Stimulated activated naive B cell treated with anti-CD40 and anti-IgM and Interleukin-4, amounts not matched to agents 10 μg/mL and 1 μg/mL and 100 μg/mL, for 72 hours (primary cell): ENCODE measurements at regions not wholly inside any gene's neighbourhood (a gene's known extent, or its start where the extent isn't known, plus 50 kb on each side); places are given as distances from the start of the nearest gene placed in this dataset.

Experiments
- ATAC-seq, 2 donors: fragments of 150-1000 bp; cut with Tn5 transposase; replicated peaks; 2 replicates each; pipeline ENCODE4 v1.10.0; 2021; ENCODE audit warnings: moderate library complexity in 1 of 2
- DNase-seq: peaks from one replicate; pipeline ENCODE4 v3.0.0; 2021
- H3K27ac Mint-ChIP-seq: one replicate; pipeline ENCODE4 v1.8.0; 2022; ENCODE audit warnings: mild to moderate bottlenecking, mixed read lengths
- H3K27me3 Mint-ChIP-seq, 2 donors: one replicate each; pipeline ENCODE4 v1.8.0; 2022; ENCODE audit warnings: mixed read lengths in 2 of 2
- H3K36me3 Mint-ChIP-seq, 2 donors: one replicate each; pipeline ENCODE4 v1.8.0; 2022; ENCODE audit warnings: mixed read lengths in 2 of 2, mild to moderate bottlenecking in 1 of 2
- H3K4me1 Mint-ChIP-seq, 2 donors: one replicate each; pipeline ENCODE4 v1.8.0; 2022; ENCODE audit warnings: mixed read lengths in 2 of 2, mild to moderate bottlenecking in 1 of 2
- H3K4me3 Mint-ChIP-seq, 2 donors: one replicate each; pipeline ENCODE4 v1.8.0; 2022; ENCODE audit warnings: mild to moderate bottlenecking in 2 of 2, mixed read lengths in 2 of 2, moderate library complexity in 1 of 2
- H3K9me3 Mint-ChIP-seq, 2 donors: one replicate each; pipeline ENCODE4 v1.8.0; 2022; ENCODE audit warnings: mixed read lengths in 2 of 2, mild to moderate bottlenecking in 1 of 2

GRCh38 chr12:47007048-47007447 is 72.4 kb upstream of the PCED1B start:
- no peaks in the 10 kb centered on the region for H3K4me1 Mint-ChIP-seq
- H3K9me3 Mint-ChIP-seq: no peaks in the 10 kb centered on the region
- ATAC-seq: no peak
- no peaks in the 10 kb centered on the region for H3K36me3 Mint-ChIP-seq
- no peak for DNase-seq
- no peak overlapping the region for H3K4me3 Mint-ChIP-seq
- no peak overlapping the region for H3K27ac Mint-ChIP-seq
- peaks cover 5 to 8% of the 10 kb centered on the region in 2 donors for H3K27me3 Mint-ChIP-seq

DNA sequence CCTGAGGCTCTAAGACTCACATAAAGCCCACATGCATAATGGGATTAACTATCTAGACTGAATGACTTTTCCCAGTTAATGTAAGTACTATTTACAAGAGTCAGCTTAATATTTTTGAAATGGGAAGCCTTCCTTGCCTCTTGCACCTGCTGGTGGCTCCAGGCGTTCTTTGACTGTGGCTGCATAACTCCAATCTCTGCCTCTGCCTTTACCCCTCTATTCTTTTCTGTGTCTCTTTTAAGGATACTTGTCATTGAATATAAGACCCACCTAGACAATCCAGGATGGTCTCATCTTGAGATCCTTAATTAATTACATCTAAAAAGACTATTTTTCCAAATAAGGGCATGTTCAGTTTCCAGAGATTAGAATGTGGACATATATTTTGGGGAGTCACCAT is 66.9 kb upstream of the PCED1B start:
- Mint-ChIP-seq H3K4me3 (no peak overlapping the region), H3K36me3 (no peaks in the 10 kb centered on the region), H3K9me3 (no peaks in the 10 kb centered on the region), H3K4me1 (peaks cover 0 to 9% of the 10 kb centered on the region in 2 donors), H3K27ac (no peak overlapping the region), H3K27me3 (peaks cover 4 to 5% of the 10 kb centered on the region in 2 donors)
- DNase-seq: no peak
- no peak for ATAC-seq

GRCh38 chr12:47014474-47014873 is 64.9 kb upstream of the PCED1B start:
- Mint-ChIP-seq H3K4me1 (peaks cover 0 to 9% of the 10 kb centered on the region in 2 donors), H3K4me3 (no peak overlapping the region), H3K27ac (no peak overlapping the region), H3K27me3 (peaks cover 0 to 5% of the 10 kb centered on the region in 2 donors), H3K36me3 (no peaks in the 10 kb centered on the region), H3K9me3 (no peaks in the 10 kb centered on the region)
- ATAC-seq: no peak
- no peak for DNase-seq

- DNase-seq (no peak), ATAC-seq (no peak)
- Mint-ChIP-seq H3K9me3 (no peaks in the 10 kb centered on the region), H3K4me3 (no peak overlapping the region), H3K4me1 (peaks cover 0 to 9% of the 10 kb centered on the region in 2 donors), H3K27ac (no peak overlapping the region), H3K36me3 (no peaks in the 10 kb centered on the region), H3K27me3 (peaks cover 0 to 5% of the 10 kb centered on the region in 2 donors)
Observed at GRCh38 chr12:47015381-47015780, 64.0 kb upstream of the PCED1B start.

DNA sequence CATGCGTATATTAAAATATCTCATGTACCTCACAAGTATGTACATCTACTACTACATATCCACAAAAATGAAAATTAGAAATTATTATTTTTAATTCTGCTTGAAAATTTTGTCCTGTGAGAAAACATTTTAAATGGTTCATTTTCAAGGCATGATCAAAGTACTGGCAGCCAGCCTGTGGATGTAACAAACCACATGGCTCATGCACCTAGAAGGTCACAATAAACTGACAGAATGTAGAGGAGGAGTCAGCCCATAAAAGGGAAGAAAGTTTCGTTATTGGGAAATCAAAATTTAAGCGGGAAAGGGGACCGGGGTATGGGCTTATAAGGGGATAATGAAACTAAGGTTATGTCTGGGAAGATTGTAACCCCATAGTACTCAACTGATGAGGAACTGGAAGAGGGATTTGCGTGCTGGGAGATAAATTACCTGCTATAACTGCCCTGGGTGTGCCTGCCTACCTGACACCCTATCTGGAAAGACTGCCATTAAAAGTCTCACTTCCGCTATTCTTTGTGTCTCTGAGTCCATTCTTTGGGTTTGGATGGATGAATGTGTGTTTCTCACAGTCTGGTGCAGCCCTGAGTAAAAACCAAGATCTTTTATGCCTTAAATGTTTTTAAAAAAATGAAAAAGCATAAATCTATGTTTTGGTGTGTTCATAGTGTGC is 62.2 kb upstream of the PCED1B start:
- no peak for DNase-seq
- peaks cover 0 to 9% of the 10 kb centered on the region in 2 donors for H3K4me1 Mint-ChIP-seq
- no peaks in the 10 kb centered on the region for H3K9me3 Mint-ChIP-seq
- no peaks in the 10 kb centered on the region for H3K36me3 Mint-ChIP-seq
- H3K4me3 Mint-ChIP-seq: no peak overlapping the region
- no peaks in the 10 kb centered on the region for H3K27me3 Mint-ChIP-seq
- ATAC-seq: no peak
- no peak overlapping the region for H3K27ac Mint-ChIP-seq

- no peak overlapping the region for H3K4me3 Mint-ChIP-seq
- ATAC-seq (no peak), DNase-seq (no peak)
- no peak overlapping the region for H3K27ac Mint-ChIP-seq
- peaks cover 0 to 9% of the 10 kb centered on the region in 2 donors for H3K4me1 Mint-ChIP-seq
- no peaks in the 10 kb centered on the region for H3K36me3 Mint-ChIP-seq
- no peaks in the 10 kb centered on the region for H3K9me3 Mint-ChIP-seq
- no peaks in the 10 kb centered on the region for H3K27me3 Mint-ChIP-seq
Observed at GRCh38 chr12:47017901-47018475, 61.4 kb upstream of the PCED1B start.

DNA sequence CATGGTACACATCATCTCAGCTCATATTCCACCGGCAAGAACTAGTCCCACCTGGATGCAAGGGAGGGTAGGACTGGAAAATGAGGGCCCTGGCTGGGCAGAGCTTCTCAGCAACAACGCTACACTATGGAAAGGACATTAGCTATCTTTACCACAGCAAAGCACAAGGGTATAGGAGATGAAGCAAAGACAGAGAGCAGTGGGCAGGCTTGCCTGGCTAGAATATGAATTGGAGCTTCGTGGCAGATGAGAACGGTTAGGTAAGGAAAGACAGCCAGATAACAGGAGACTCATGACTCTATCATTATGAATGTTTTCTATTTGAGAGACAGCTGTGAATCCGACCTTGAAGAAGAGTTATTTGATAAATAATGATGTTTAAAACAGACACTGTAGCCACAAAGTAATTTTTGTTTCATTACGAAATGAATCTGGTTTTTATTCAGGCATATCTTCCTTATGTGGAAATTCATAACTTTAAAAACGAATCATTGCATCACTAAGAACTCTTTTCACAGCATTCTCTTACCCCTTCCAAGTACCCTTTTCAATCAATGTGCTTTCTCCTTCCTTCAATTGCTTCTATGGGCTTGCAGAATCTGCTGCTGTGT is 59.1 kb upstream of the PCED1B start:
- no peaks in the 10 kb centered on the region for H3K9me3 Mint-ChIP-seq
- peaks cover 0 to 1% of the 10 kb centered on the region in 2 donors for H3K27me3 Mint-ChIP-seq
- H3K4me3 Mint-ChIP-seq: no peak overlapping the region
- H3K4me1 Mint-ChIP-seq: peaks cover 0 to 9% of the 10 kb centered on the region in 2 donors
- no peaks in the 10 kb centered on the region for H3K36me3 Mint-ChIP-seq
- no peak overlapping the region for H3K27ac Mint-ChIP-seq
- no peak for DNase-seq
- ATAC-seq: no peak

- no peak for DNase-seq
- Mint-ChIP-seq H3K27ac (no peak overlapping the region), H3K4me1 (peaks cover 0 to 3% of the 10 kb centered on the region in 2 donors), H3K36me3 (no peaks in the 10 kb centered on the region), H3K9me3 (no peaks in the 10 kb centered on the region), H3K4me3 (no peak overlapping the region), H3K27me3 (peaks cover 3 to 7% of the 10 kb centered on the region in 2 donors)
- ATAC-seq: peak; percentile 68 to 74
Observed at GRCh38 chr12:47021298-47021697, 58.1 kb upstream of the PCED1B start.

DNA sequence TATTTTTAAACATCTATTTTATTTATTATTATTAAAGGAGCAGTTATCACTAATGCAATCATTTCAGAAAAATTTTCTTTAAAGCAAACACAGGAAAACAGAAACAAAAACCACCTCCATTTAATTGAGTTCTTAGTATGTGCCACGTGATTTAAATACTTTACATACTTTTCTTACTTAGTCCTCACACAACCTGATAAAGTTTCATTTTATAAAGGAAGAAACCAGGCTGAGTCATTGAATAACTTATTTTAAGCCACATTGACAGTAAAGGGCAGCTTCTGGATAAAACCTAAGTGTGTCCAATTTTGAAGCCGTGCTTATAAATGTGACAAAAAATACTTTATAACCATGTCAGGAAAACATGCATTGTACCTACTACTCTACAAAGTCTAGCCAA is 57.1 kb upstream of the PCED1B start:
- no peak for DNase-seq
- no peaks in the 10 kb centered on the region for H3K9me3 Mint-ChIP-seq
- no peak overlapping the region for H3K27ac Mint-ChIP-seq
- H3K4me1 Mint-ChIP-seq: no peaks in the 10 kb centered on the region
- no peaks in the 10 kb centered on the region for H3K36me3 Mint-ChIP-seq
- no peak for ATAC-seq
- no peak overlapping the region for H3K4me3 Mint-ChIP-seq
- H3K27me3 Mint-ChIP-seq: peaks cover 5 to 8% of the 10 kb centered on the region in 2 donors

- Mint-ChIP-seq H3K36me3 (no peaks in the 10 kb centered on the region), H3K4me1 (no peaks in the 10 kb centered on the region), H3K27me3 (peaks cover 5 to 8% of the 10 kb centered on the region in 2 donors), H3K4me3 (no peak overlapping the region), H3K27ac (no peak overlapping the region), H3K9me3 (no peaks in the 10 kb centered on the region)
- ATAC-seq (no peak), DNase-seq (no peak)
Observed at GRCh38 chr12:47023311-47023710, 56.1 kb upstream of the PCED1B start.

DNA sequence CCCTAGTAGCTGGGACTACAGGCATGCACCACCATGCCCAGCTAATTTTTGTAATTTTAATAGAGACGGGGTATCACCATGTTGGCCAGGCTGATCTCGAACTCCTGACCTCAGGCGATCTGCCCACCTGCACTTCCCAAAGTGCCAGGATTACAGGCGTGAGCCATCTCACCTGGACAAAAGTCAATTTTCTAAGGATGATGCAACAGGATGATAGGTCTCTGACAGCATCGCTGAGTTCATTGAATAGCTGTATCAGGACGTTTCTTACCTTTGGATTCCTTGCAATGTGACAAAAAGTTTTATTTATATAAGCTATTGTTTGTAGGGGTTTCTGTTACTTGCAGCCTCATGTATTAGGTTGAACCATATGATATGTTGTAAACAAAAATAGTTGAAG is 55.5 kb upstream of the PCED1B start:
- no peak overlapping the region for H3K4me3 Mint-ChIP-seq
- DNase-seq (no peak), ATAC-seq (no peak)
- H3K4me1 Mint-ChIP-seq: no peaks in the 10 kb centered on the region
- no peak overlapping the region for H3K27ac Mint-ChIP-seq
- H3K27me3 Mint-ChIP-seq: peaks cover 5 to 8% of the 10 kb centered on the region in 2 donors
- no peaks in the 10 kb centered on the region for H3K9me3 Mint-ChIP-seq
- no peaks in the 10 kb centered on the region for H3K36me3 Mint-ChIP-seq

DNA sequence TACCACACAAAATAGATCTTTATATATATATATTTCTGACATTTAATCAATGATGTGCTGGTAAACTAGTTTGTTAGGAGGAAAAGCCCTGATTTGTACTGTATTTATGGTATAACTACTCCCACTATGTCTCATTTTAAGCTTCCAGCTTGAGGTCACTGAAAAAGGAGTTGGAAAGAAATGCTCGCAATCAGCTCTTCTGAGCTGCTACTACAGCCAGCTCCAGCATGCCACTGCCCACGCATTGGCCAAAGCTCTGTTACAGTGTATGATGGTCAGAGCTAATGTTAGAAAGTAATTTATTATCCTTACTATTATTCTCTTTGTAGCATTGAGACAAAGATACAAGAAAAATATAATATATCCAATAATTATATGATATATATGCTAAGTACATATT is 55.0 kb upstream of the PCED1B start:
- H3K4me3 Mint-ChIP-seq: no peak overlapping the region
- ATAC-seq (no peak), DNase-seq (no peak)
- H3K36me3 Mint-ChIP-seq: no peaks in the 10 kb centered on the region
- H3K4me1 Mint-ChIP-seq: no peaks in the 10 kb centered on the region
- H3K27ac Mint-ChIP-seq: no peak overlapping the region
- H3K9me3 Mint-ChIP-seq: no peaks in the 10 kb centered on the region
- peaks cover 5 to 8% of the 10 kb centered on the region in 2 donors for H3K27me3 Mint-ChIP-seq

- ATAC-seq (no peak), DNase-seq (no peak)
- Mint-ChIP-seq H3K4me3 (no peak overlapping the region), H3K9me3 (no peaks in the 10 kb centered on the region), H3K27me3 (peaks cover 5 to 8% of the 10 kb centered on the region in 2 donors), H3K4me1 (no peaks in the 10 kb centered on the region), H3K36me3 (no peaks in the 10 kb centered on the region), H3K27ac (no peak overlapping the region)
Observed at GRCh38 chr12:47025349-47025748, 54.1 kb upstream of the PCED1B start.

DNA sequence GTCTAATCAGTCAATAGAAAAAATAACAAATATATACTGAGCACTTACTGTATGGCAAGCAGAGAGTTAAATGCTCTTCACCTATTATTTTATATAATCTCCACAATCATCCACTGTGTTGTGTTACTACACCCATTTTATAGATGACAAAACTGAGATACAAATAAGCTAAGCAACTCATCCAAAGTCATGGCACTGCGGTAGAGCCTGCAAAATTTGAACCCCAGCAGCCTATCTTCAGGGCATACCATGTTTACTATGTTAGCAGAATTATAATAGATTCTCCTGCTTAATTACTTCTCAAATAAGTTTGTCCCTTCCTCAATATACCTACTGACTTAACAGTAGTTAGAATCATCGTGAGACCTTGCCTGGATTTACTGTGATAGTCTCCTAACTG is 53.6 kb upstream of the PCED1B start:
- DNase-seq (no peak), ATAC-seq (no peak)
- no peak overlapping the region for H3K27ac Mint-ChIP-seq
- H3K4me3 Mint-ChIP-seq: no peak overlapping the region
- H3K27me3 Mint-ChIP-seq: peaks cover 5 to 8% of the 10 kb centered on the region in 2 donors
- no peaks in the 10 kb centered on the region for H3K36me3 Mint-ChIP-seq
- H3K4me1 Mint-ChIP-seq: no peaks in the 10 kb centered on the region
- no peaks in the 10 kb centered on the region for H3K9me3 Mint-ChIP-seq

DNA sequence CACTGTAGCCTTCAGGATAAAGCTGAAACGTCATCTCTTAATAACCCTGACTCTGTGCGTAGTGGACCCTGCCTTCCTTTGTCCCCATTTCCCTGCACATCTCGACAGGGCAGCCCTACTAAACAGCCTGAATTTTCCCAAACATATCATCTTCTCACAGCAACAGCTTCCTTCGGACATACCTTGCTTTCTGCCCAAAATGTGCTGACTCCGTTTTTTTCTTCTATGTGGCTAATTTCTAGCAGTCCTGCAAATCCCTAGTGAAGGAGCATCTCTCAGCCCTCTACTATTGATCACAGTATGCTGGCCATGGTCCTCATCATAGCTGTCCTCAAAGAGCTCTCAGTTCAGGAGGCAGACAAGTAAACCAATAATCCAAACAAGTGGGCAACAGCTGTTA is 53.1 kb upstream of the PCED1B start:
- peaks cover 5 to 8% of the 10 kb centered on the region in 2 donors for H3K27me3 Mint-ChIP-seq
- H3K4me1 Mint-ChIP-seq: no peaks in the 10 kb centered on the region
- no peak overlapping the region for H3K4me3 Mint-ChIP-seq
- ATAC-seq: no peak
- no peak for DNase-seq
- no peaks in the 10 kb centered on the region for H3K36me3 Mint-ChIP-seq
- H3K27ac Mint-ChIP-seq: no peak overlapping the region
- H3K9me3 Mint-ChIP-seq: no peaks in the 10 kb centered on the region
